Transverse colon (tissue), 4 donors: ENCODE measurements at regions not wholly inside any gene's neighbourhood (a gene's known extent, or its start where the extent isn't known, plus 50 kb on each side); places are given as distances from the start of the nearest gene placed in this dataset.

Source experiments
- POLR2AphosphoS5 ChIP-seq, 3 donors: sonication (generic); formaldehyde crosslinking; IDR thresholded peaks; one replicate each; pipeline ENCODE4 v1.6.1; 2016; ENCODE audit warnings: antibody characterized with exemption in 3 of 3
- TF ChIP-seq, protein P1 (sequence below), 5 experiments: fragments of 200-600 bp in 3 of 5; fragments of 450-650 bp in 2 of 5; sonication (generic) in 3 of 5; IDR thresholded peaks; 1 replicate in 2 of 5; 2 replicates in 3 of 5; pipeline ENCODE4 v1.5.1; 2016 to 2017; ENCODE audit warnings: antibody characterized with exemption in 5 of 5, inconsistent platforms in 3 of 5, mild to moderate bottlenecking in 2 of 5, moderate library complexity in 1 of 5

DNA sequence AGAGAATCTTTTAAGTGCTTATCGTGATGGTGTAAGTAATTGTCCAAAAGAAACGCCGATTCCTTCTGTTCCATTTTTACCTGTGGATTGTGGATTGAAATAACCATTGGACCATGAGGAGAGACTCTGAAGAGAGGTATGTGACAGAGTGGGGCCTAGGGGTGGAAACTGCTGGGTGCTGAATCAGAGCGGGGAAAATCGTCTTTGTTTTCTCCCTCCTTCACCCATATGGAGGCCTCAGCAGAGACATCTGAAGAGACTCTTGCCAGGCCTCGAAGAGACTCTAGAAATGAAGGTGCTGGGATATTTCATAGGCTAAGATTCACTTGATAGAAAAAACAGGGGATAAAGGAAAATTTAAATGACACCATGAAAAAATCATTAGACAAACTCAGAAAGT lies 1327.0 kb downstream of the BRINP3 start:
- TF ChIP-seq, protein P1, sequence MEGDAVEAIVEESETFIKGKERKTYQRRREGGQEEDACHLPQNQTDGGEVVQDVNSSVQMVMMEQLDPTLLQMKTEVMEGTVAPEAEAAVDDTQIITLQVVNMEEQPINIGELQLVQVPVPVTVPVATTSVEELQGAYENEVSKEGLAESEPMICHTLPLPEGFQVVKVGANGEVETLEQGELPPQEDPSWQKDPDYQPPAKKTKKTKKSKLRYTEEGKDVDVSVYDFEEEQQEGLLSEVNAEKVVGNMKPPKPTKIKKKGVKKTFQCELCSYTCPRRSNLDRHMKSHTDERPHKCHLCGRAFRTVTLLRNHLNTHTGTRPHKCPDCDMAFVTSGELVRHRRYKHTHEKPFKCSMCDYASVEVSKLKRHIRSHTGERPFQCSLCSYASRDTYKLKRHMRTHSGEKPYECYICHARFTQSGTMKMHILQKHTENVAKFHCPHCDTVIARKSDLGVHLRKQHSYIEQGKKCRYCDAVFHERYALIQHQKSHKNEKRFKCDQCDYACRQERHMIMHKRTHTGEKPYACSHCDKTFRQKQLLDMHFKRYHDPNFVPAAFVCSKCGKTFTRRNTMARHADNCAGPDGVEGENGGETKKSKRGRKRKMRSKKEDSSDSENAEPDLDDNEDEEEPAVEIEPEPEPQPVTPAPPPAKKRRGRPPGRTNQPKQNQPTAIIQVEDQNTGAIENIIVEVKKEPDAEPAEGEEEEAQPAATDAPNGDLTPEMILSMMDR (IDR thresholded peaks at IDR 0.05): no peak
- no peak for TF ChIP-seq POLR2AphosphoS5 (IDR thresholded peaks at IDR 0.05)
